MM.1S (cell line): ENCODE measurements at regions not wholly inside any gene's neighbourhood (a gene's known extent, or its start where the extent isn't known, plus 50 kb on each side); places are given as distances from the start of the nearest gene placed in this dataset.
A peak's percentile ranks its signal among the peaks of the same experiment; 100 is the strongest.

Experiments
- DNase-seq: peaks from one replicate; pipeline ENCODE4 v3.0.0-alpha.2; 2015
- H2AFZ ChIP-seq: fragments of 300-600 bp; sonication (generic); 2 replicates; pipeline ENCODE4 v1.6.0; 2016; ENCODE audit warnings: antibody characterized with exemption, low read length
- H3F3A ChIP-seq: fragments of 300-600 bp; sonication (generic); 2 replicates; pipeline ENCODE4 v1.6.1; 2016; ENCODE audit warnings: mild to moderate bottlenecking, antibody characterized with exemption, low read length, moderate library complexity, mixed read lengths; ENCODE audit not compliant: insufficient read depth
- H3K27ac ChIP-seq: fragments of 300-600 bp; sonication (generic); 2 replicates; pipeline ENCODE4 v1.5.1; 2016; ENCODE audit warnings: mild to moderate bottlenecking, low read length
- H3K27me3 ChIP-seq: fragments of 300-600 bp; sonication (generic); replicated peaks from 2 replicates; pipeline ENCODE4 v1.6.0; 2016; ENCODE audit warnings: low read length; ENCODE audit not compliant: insufficient read depth
- H3K36me3 ChIP-seq: fragments of 300-600 bp; sonication (generic); replicated peaks from 2 replicates; pipeline ENCODE4 v1.6.1; 2016; ENCODE audit warnings: mild to moderate bottlenecking, low read length, mixed read lengths; ENCODE audit not compliant: insufficient read depth
- H3K4me1 ChIP-seq: fragments of 300-600 bp; sonication (generic); 2 replicates; pipeline ENCODE4 v1.6.1; 2016; ENCODE audit warnings: low read length, mixed read lengths
- H3K4me2 ChIP-seq: fragments of 300-600 bp; sonication (generic); 2 replicates; pipeline ENCODE4 v1.6.0; 2016; ENCODE audit warnings: low read depth, low read length
- H3K4me3 ChIP-seq: fragments of 300-600 bp; sonication (generic); 2 replicates; pipeline ENCODE4 v1.5.1; 2016; ENCODE audit warnings: low read length, mixed read lengths
- H3K79me2 ChIP-seq: fragments of 300-600 bp; sonication (generic); 2 replicates; pipeline ENCODE4 v1.6.1; 2016; ENCODE audit warnings: mixed run types, low read length, mixed read lengths
- H3K9ac ChIP-seq: fragments of 300-600 bp; sonication (generic); 2 replicates; pipeline ENCODE4 v1.6.1; 2016; ENCODE audit warnings: low read length, mixed read lengths
- H3K9me2 ChIP-seq: fragments of 300-600 bp; sonication (generic); replicated peaks from 2 replicates; pipeline ENCODE4 v1.6.1; 2016; ENCODE audit warnings: mild to moderate bottlenecking, low read length, mixed read lengths; ENCODE audit not compliant: insufficient read depth
- H3K9me3 ChIP-seq: fragments of 300-600 bp; sonication (generic); replicated peaks from 2 replicates; pipeline ENCODE4 v1.6.1; 2016; ENCODE audit warnings: mild to moderate bottlenecking, low read length, mixed read lengths; ENCODE audit not compliant: insufficient read depth
- H4K20me1 ChIP-seq: fragments of 300-600 bp; sonication (generic); 2 replicates; pipeline ENCODE4 v1.6.1; 2016; ENCODE audit warnings: mild to moderate bottlenecking, low read length, moderate library complexity, mixed read lengths; ENCODE audit not compliant: insufficient read depth
- EZH2 ChIP-seq: fragments of 300-600 bp; sonication (generic); optimal IDR thresholded peaks from 2 replicates; pipeline ENCODE3; 2017; ENCODE audit warnings: low read depth, mild to moderate bottlenecking, antibody characterized with exemption, low read length, mixed read lengths
- EZH2phosphoT487 ChIP-seq: fragments of 300-600 bp; sonication (generic); IDR thresholded peaks from 2 replicates; pipeline ENCODE4 v1.6.1; 2018; ENCODE audit warnings: antibody characterized with exemption, low read length
- TF ChIP-seq, protein P1 (sequence below): fragments of 300-600 bp; sonication (generic); IDR thresholded peaks from 2 replicates; pipeline ENCODE4 v1.5.1; 2016; ENCODE audit warnings: antibody characterized with exemption, low read length, mixed read lengths

DNA sequence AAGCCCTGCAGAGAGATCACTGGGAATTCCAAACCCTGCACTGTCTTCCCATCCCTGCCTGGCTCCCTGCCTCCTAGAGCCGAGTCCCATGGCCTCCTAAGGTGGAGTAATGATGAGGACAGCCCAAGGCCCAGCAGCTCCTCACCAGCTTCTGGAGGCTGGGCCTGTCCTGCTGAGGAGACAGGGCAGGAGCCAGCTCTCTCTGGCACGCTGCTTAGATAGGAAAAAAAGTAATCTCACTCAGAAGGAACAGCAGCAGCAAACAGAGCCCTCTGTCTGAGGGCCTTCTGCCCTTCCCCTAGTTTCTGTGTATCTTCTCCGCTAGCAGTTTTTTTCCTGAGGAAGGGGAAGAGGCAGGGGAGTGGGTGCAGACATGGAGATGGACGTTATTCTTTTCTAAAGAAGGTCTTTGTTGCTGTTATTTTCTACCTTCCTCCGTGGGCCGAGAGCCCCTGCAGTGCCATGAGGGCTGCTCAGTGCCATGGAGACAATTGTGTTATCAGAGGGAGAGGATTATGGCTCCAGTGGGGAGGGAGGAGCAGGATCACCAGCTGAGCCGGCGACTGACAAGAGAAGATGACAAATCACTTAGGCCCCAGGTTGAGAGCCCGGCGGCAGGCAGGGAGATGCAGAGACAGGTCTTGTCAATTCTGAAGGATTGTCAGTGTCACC, 315.3 kb downstream of the BUD13 start:
- Histone ChIP-seq H4K20me1 (no peaks in the 10 kb centered on the region), H3K9ac (no peak overlapping the region), H2AFZ (no peak overlapping the region), H3F3A (no peaks in the 10 kb centered on the region), H3K4me2 (no peak overlapping the region), H3K27me3 (no peaks in the 10 kb centered on the region), H3K36me3 (no peaks in the 10 kb centered on the region), H3K27ac (no peak overlapping the region), H3K9me2 (no peaks in the 10 kb centered on the region), H3K79me2 (no peaks in the 10 kb centered on the region), H3K9me3 (no peaks in the 10 kb centered on the region), H3K4me1 (no peaks in the 10 kb centered on the region), H3K4me3 (no peak overlapping the region)
- DNase-seq = no peak
- no peak for TF ChIP-seq EZH2
- TF ChIP-seq EZH2phosphoT487 = no peak
- TF ChIP-seq, protein P1, sequence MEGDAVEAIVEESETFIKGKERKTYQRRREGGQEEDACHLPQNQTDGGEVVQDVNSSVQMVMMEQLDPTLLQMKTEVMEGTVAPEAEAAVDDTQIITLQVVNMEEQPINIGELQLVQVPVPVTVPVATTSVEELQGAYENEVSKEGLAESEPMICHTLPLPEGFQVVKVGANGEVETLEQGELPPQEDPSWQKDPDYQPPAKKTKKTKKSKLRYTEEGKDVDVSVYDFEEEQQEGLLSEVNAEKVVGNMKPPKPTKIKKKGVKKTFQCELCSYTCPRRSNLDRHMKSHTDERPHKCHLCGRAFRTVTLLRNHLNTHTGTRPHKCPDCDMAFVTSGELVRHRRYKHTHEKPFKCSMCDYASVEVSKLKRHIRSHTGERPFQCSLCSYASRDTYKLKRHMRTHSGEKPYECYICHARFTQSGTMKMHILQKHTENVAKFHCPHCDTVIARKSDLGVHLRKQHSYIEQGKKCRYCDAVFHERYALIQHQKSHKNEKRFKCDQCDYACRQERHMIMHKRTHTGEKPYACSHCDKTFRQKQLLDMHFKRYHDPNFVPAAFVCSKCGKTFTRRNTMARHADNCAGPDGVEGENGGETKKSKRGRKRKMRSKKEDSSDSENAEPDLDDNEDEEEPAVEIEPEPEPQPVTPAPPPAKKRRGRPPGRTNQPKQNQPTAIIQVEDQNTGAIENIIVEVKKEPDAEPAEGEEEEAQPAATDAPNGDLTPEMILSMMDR = no peak

DNA sequence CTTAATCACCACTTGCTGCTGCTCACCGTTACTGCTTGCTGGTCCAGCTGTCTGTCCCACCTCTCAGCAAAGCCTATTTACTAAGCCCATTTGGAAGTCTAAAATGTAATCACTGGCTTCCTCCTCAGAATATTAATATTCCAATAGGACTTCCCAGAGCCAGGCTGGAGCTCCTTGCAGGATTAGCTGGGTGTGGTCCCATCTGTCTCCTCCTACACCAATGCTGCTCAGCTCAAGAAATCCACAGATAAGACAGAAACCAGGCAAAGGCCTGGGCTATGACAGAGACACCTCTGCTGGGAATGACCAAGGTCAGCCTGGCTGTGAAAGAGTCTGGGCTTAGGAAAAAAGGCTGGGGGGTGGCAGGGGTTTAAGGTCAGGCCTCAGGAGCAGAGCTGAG, 317.8 kb downstream of the BUD13 start:
- Histone ChIP-seq H3K9me3 (no peaks in the 10 kb centered on the region), H3K9ac (no peak overlapping the region), H4K20me1 (no peaks in the 10 kb centered on the region), H3K4me1 (no peaks in the 10 kb centered on the region), H3K27me3 (no peaks in the 10 kb centered on the region), H3K4me2 (no peak overlapping the region), H3K36me3 (no peaks in the 10 kb centered on the region), H3K79me2 (no peaks in the 10 kb centered on the region), H3K9me2 (no peaks in the 10 kb centered on the region), H2AFZ (no peak overlapping the region), H3K4me3 (no peak overlapping the region), H3F3A (no peaks in the 10 kb centered on the region), H3K27ac (no peak overlapping the region)
- TF ChIP-seq EZH2 (no peak), EZH2phosphoT487 (no peak)
- TF ChIP-seq, protein P1 = no peak
- DNase-seq = no peak

DNA sequence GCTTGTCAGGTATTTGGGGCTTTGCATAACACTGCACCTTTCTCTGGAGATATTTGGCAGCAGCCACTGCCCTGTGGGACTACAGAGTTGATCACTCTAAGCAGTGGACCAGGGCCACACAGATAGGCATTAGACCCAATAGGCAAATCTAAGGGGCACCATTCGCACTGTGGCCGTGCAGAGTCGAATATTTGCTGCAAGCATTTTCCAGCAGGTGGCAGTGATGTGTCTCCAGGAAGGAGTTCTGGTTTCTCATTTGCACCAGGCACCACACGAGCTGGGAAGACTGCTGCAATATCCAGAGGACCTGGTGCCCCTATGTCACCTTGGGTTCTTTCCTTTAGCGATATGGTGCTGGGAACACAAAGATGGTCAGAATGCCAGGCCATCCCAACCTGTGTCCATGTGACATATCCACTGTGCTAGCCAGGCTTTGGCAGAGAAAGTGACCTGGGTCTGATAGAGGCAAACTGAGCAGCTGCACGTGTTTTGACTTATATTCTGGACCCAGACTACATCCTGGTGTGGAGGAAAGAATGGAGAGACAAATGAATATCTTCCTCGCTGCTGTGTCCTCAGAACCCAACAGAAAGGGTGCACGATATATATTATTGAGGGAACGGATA, 318.7 kb downstream of the BUD13 start:
- TF ChIP-seq EZH2phosphoT487 = no peak
- TF ChIP-seq, protein P1 = peak; percentile 64
- DNase-seq = peak; percentile 41
- no peak overlapping the region for H2AFZ ChIP-seq
- peak overlapping the region; percentile 22; the same call in 1 of the 2 replicates for H3K4me2 ChIP-seq
- H3K9me3 ChIP-seq = no peaks in the 10 kb centered on the region
- H3K36me3 ChIP-seq = no peaks in the 10 kb centered on the region
- no peak overlapping the region for H3K27ac ChIP-seq
- H3K4me1 ChIP-seq = no peaks in the 10 kb centered on the region
- no peak overlapping the region for H3K4me3 ChIP-seq
- no peak overlapping the region for H3K9ac ChIP-seq
- no peaks in the 10 kb centered on the region for H3K79me2 ChIP-seq
- no peaks in the 10 kb centered on the region for H3K9me2 ChIP-seq
- H4K20me1 ChIP-seq = no peaks in the 10 kb centered on the region
- H3F3A ChIP-seq = no peaks in the 10 kb centered on the region
- no peaks in the 10 kb centered on the region for H3K27me3 ChIP-seq
